Ascending aorta (tissue), 2 donors: ENCODE measurements at regions not wholly inside any gene's neighbourhood (a gene's known extent, or its start where the extent isn't known, plus 50 kb on each side); places are given as distances from the start of the nearest gene placed in this dataset.

Experiments used
- DNase-seq, 2 donors: peaks; one replicate each; pipeline ENCODE4 v3.0.0-alpha.2; 2019; ENCODE audit warnings: low spot score in 2 of 2
- H3K27ac ChIP-seq, 2 donors: fragments of 200-600 bp; sonication (generic); one replicate each; pipeline ENCODE4 v1.5.1; 2016 to 2017; ENCODE audit warnings: mild to moderate bottlenecking in 1 of 2
- H3K27me3 ChIP-seq: fragments of 200-600 bp; sonication (generic); one replicate; pipeline ENCODE4 v1.5.1; 2017
- H3K36me3 ChIP-seq, 2 donors: fragments of 200-600 bp; sonication (generic); one replicate each; pipeline ENCODE4 v1.5.1; 2016
- H3K4me1 ChIP-seq, 2 donors: fragments of 200-600 bp; sonication (generic); one replicate each; pipeline ENCODE4 v1.5.1; 2016 to 2017; ENCODE audit warnings: mild to moderate bottlenecking in 1 of 2
- H3K4me3 ChIP-seq, 2 donors: fragments of 200-600 bp; sonication (generic); one replicate each; pipeline ENCODE4 v1.5.1; 2016 to 2017; ENCODE audit warnings: mild to moderate bottlenecking in 1 of 2
- H3K9me3 ChIP-seq, 2 donors: fragments of 200-600 bp; sonication (generic); one replicate each; pipeline ENCODE4 v1.5.1; 2016
- CTCF ChIP-seq, 3 experiments: fragments of 200-600 bp in 2 of 3; fragments of 450-650 bp in 1 of 3; sonication (generic) in 2 of 3; IDR thresholded peaks; one replicate each; pipeline ENCODE4 v1.5.1; 2016 to 2019; ENCODE audit warnings: antibody characterized with exemption in 3 of 3, mild to moderate bottlenecking in 1 of 3, moderate library complexity in 1 of 3
- intact Hi-C: fragments of 100-400 bp; cut with DNase I; formaldehyde crosslinking; loops from one replicate; pipeline ENCODE4 v1.15.1; 2023

GRCh38 chr13:65560936-65561335 is 1669.2 kb downstream of the PCDH9 start:
- no peak for DNase-seq
- H3K27ac ChIP-seq = no peak overlapping the region
- no peaks in the 10 kb centered on the region for H3K36me3 ChIP-seq
- H3K4me1 ChIP-seq = no peaks in the 10 kb centered on the region
- H3K9me3 ChIP-seq = no peaks in the 10 kb centered on the region
- intact Hi-C loops = no loop called here
- no peak overlapping the region for H3K4me3 ChIP-seq
- no peak for TF ChIP-seq CTCF (IDR thresholded peaks at IDR 0.05)
- no peaks in the 10 kb centered on the region for H3K27me3 ChIP-seq

GRCh38 chr13:65555962-65556361 is 1674.2 kb downstream of the PCDH9 start:
- intact Hi-C loops = no loop called here
- no peaks in the 10 kb centered on the region for H3K27me3 ChIP-seq
- H3K4me1 ChIP-seq = no peaks in the 10 kb centered on the region
- H3K9me3 ChIP-seq = no peaks in the 10 kb centered on the region
- no peaks in the 10 kb centered on the region for H3K36me3 ChIP-seq
- no peak for DNase-seq
- H3K27ac ChIP-seq = no peak overlapping the region
- H3K4me3 ChIP-seq = no peak overlapping the region
- TF ChIP-seq CTCF (IDR thresholded peaks at IDR 0.05) = no peak

- no peaks in the 10 kb centered on the region for H3K27me3 ChIP-seq
- TF ChIP-seq CTCF (IDR thresholded peaks at IDR 0.05) = no peak
- no peaks in the 10 kb centered on the region for H3K36me3 ChIP-seq
- no peaks in the 10 kb centered on the region for H3K4me1 ChIP-seq
- H3K27ac ChIP-seq = no peak overlapping the region
- no peak for DNase-seq
- intact Hi-C loops = no loop called here
- no peaks in the 10 kb centered on the region for H3K9me3 ChIP-seq
- H3K4me3 ChIP-seq = no peak overlapping the region
Measured at GRCh38 chr13:65553096-65553727, 1676.9 kb downstream of the PCDH9 start.

- no peaks in the 10 kb centered on the region for H3K36me3 ChIP-seq
- no peaks in the 10 kb centered on the region for H3K4me1 ChIP-seq
- H3K27ac ChIP-seq = no peak overlapping the region
- H3K27me3 ChIP-seq = no peaks in the 10 kb centered on the region
- intact Hi-C loops = no loop called here
- DNase-seq = no peak
- no peaks in the 10 kb centered on the region for H3K9me3 ChIP-seq
- no peak overlapping the region for H3K4me3 ChIP-seq
- no peak for TF ChIP-seq CTCF (IDR thresholded peaks at IDR 0.05)
Measured at GRCh38 chr13:65551208-65551607, 1678.9 kb downstream of the PCDH9 start.

GRCh38 chr13:65540175-65540574 is 1690.0 kb downstream of the PCDH9 start:
- Histone ChIP-seq H3K27ac (no peak overlapping the region), H3K9me3 (no peaks in the 10 kb centered on the region), H3K4me1 (no peaks in the 10 kb centered on the region), H3K4me3 (no peak overlapping the region), H3K36me3 (no peaks in the 10 kb centered on the region), H3K27me3 (no peaks in the 10 kb centered on the region)
- no peak for DNase-seq
- TF ChIP-seq CTCF (IDR thresholded peaks at IDR 0.05) = no peak
- intact Hi-C loops = no loop called here

- Histone ChIP-seq H3K4me1 (no peaks in the 10 kb centered on the region), H3K4me3 (no peak overlapping the region), H3K36me3 (no peaks in the 10 kb centered on the region), H3K27ac (no peak overlapping the region), H3K27me3 (no peaks in the 10 kb centered on the region), H3K9me3 (no peaks in the 10 kb centered on the region)
- DNase-seq = no peak
- intact Hi-C loops = no loop called here
- TF ChIP-seq CTCF (IDR thresholded peaks at IDR 0.05) = no peak
Measured at GRCh38 chr13:65535370-65535769, 1694.8 kb downstream of the PCDH9 start.
